ENCODE measurements at regions not wholly inside any gene's neighbourhood (a gene's known extent, or its start where the extent isn't known, plus 50 kb on each side); places are given as distances from the start of the nearest gene placed in this dataset.

DNA sequence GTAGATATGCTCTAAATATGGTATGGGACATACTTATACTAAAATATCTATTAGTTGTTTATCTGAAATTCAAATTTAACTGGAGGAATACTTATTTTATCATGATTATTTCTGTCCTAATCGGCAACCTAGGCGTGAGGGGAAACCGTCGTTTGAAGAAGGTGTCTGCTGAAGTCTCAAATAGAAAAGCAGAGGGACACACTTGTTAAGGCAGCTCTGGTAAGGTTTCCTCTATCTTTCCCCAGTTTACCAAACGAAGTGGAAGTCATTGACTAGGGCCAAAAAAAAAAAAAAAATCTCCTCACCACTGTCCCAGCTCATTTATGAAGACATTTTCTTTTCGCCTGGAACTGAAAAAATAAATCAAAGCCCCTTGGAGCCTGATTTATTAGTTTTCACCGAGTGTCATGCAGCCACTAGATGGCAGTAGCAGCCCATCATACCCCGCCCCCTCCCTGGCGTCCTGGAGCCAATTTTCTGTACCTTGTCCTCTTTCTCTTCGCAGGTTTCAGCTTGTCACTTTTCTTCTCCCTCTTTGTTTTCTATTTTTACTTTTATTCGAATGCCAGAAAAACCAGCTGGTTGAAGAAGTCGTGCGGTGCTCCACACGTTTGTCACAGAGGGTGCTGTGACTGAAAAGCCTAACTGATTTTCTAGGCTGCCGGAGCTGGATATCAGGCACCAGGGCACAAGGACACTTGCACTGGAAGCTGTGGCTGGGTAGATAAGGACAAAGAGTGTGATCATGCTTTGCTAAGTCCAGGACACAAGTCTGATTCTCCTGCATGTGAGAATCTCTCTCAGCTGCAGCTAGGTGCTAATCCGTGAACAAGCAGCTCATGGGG is 238.7 kb downstream of the ZPLD1 start:
- TF ChIP-seq CTCF (optimal IDR thresholded peaks at IDR 0.05 in 1 of 3, IDR thresholded peaks at IDR 0.05 in 1 of 3, conservative IDR thresholded peaks at IDR 0.05 in 1 of 3; ENCODE audit: extremely low read depth in 1 of 3, insufficient read depth in 2 of 3, low read length in 3 of 3): peak; percentile 81 to 90 (median 86)
- no peak for TF ChIP-seq EZH2 (IDR thresholded peaks at IDR 0.05; ENCODE audit: low read length)
